Neural progenitor cell (in vitro differentiated cells): ENCODE measurements at regions not wholly inside any gene's neighbourhood (a gene's known extent, or its start where the extent isn't known, plus 50 kb on each side); places are given as distances from the start of the nearest gene placed in this dataset.

Experiments used
- DNase-seq: peaks from one replicate; pipeline ENCODE4 v3.0.0-alpha.2; 2016; ENCODE audit warnings: low spot score
- H2AFZ ChIP-seq: fragments of 200-600 bp; sonication (generic); replicated peaks from 2 replicates; pipeline ENCODE4 v1.6.1; 2016; ENCODE audit warnings: antibody characterized with exemption
- H3F3A ChIP-seq: fragments of 200-600 bp; sonication (generic); 2 replicates; pipeline ENCODE4 v1.6.1; 2016; ENCODE audit warnings: antibody characterized with exemption, low read depth
- H3K27ac ChIP-seq: fragments of 200-600 bp; sonication (generic); 2 replicates; pipeline ENCODE4 v1.5.1; 2016; ENCODE audit warnings: mild to moderate bottlenecking
- H3K27me3 ChIP-seq: fragments of 200-600 bp; sonication (generic); 2 replicates; pipeline ENCODE4 v1.6.1; 2016; ENCODE audit warnings: mild to moderate bottlenecking, moderate library complexity
- H3K36me3 ChIP-seq: fragments of 200-600 bp; sonication (generic); 2 replicates; pipeline ENCODE4 v1.5.1; 2016
- H3K4me1 ChIP-seq: fragments of 200-600 bp; sonication (generic); 2 replicates; pipeline ENCODE4 v1.6.1; 2016; ENCODE audit warnings: mixed run types
- H3K4me2 ChIP-seq: fragments of 200-600 bp; sonication (generic); 2 replicates; pipeline ENCODE4 v1.6.1; 2016
- H3K4me3 ChIP-seq: fragments of 200-600 bp; sonication (generic); 2 replicates; pipeline ENCODE4 v1.5.1; 2016
- H3K79me2 ChIP-seq: fragments of 200-600 bp; sonication (generic); 2 replicates; pipeline ENCODE4 v1.6.1; 2016; ENCODE audit warnings: low read depth
- H3K9ac ChIP-seq: fragments of 200-600 bp; sonication (generic); 2 replicates; pipeline ENCODE4 v1.6.1; 2016
- H3K9me3 ChIP-seq: fragments of 200-600 bp; sonication (generic); 2 replicates; pipeline ENCODE4 v1.5.1; 2016; ENCODE audit warnings: low read depth
- H4K20me1 ChIP-seq: fragments of 200-600 bp; sonication (generic); 2 replicates; pipeline ENCODE4 v1.6.1; 2016; ENCODE audit warnings: low read depth
- H3K27ac Mint-ChIP-seq: 3 replicates; pipeline ENCODE4 v1.8.0; 2021; ENCODE audit warnings: mixed read lengths
- H3K27me3 Mint-ChIP-seq: 2 replicates; pipeline ENCODE4 v1.8.0; 2022; ENCODE audit warnings: low read depth, mild to moderate bottlenecking, inconsistent platforms, moderate library complexity, mixed read lengths; ENCODE audit not compliant: insufficient read depth
- H3K36me3 Mint-ChIP-seq: 3 replicates; pipeline ENCODE4 v1.8.0; 2021; ENCODE audit warnings: mixed read lengths
- H3K4me1 Mint-ChIP-seq: 3 replicates; pipeline ENCODE4 v1.8.0; 2021; ENCODE audit warnings: mixed read lengths
- H3K4me3 Mint-ChIP-seq: 3 replicates; pipeline ENCODE4 v1.8.0; 2021; ENCODE audit warnings: mild to moderate bottlenecking, moderate library complexity, mixed read lengths
- H3K9me3 Mint-ChIP-seq: 3 replicates; pipeline ENCODE4 v1.8.0; 2020; ENCODE audit warnings: mixed read lengths
- EZH2 ChIP-seq: fragments of 200-600 bp; sonication (generic); IDR thresholded peaks from 2 replicates; pipeline ENCODE4 v1.6.1; 2017; ENCODE audit warnings: antibody characterized with exemption, mild to moderate bottlenecking, moderate library complexity
- EZH2phosphoT487 ChIP-seq: fragments of 200-600 bp; sonication (generic); IDR thresholded peaks from 2 replicates; pipeline ENCODE4 v1.6.1; 2017; ENCODE audit warnings: antibody characterized with exemption
- TF ChIP-seq, protein P1 (sequence below): fragments of 200-600 bp; sonication (generic); IDR thresholded peaks from 2 replicates; pipeline ENCODE4 v1.5.1; 2017; ENCODE audit warnings: antibody characterized with exemption, mild to moderate bottlenecking

- DNase-seq = no peak
- Histone ChIP-seq H4K20me1 (no peaks in the 10 kb centered on the region), H2AFZ (no peak overlapping the region), H3K9me3 (no peaks in the 10 kb centered on the region), H3K27me3 (no peaks in the 10 kb centered on the region), H3K4me1 (no peaks in the 10 kb centered on the region), H3K4me3 (no peak overlapping the region), H3K36me3 (no peaks in the 10 kb centered on the region), H3K9ac (no peak overlapping the region), H3K79me2 (no peaks in the 10 kb centered on the region), H3K4me2 (no peak overlapping the region), H3F3A (no peaks in the 10 kb centered on the region), H3K27ac (no peak overlapping the region)
- Mint-ChIP-seq H3K36me3 (no peaks in the 10 kb centered on the region), H3K4me3 (no peak overlapping the region), H3K27me3 (no peaks in the 10 kb centered on the region), H3K9me3 (no peaks in the 10 kb centered on the region), H3K27ac (no peak overlapping the region), H3K4me1 (no peaks in the 10 kb centered on the region)
- TF ChIP-seq, protein P1, sequence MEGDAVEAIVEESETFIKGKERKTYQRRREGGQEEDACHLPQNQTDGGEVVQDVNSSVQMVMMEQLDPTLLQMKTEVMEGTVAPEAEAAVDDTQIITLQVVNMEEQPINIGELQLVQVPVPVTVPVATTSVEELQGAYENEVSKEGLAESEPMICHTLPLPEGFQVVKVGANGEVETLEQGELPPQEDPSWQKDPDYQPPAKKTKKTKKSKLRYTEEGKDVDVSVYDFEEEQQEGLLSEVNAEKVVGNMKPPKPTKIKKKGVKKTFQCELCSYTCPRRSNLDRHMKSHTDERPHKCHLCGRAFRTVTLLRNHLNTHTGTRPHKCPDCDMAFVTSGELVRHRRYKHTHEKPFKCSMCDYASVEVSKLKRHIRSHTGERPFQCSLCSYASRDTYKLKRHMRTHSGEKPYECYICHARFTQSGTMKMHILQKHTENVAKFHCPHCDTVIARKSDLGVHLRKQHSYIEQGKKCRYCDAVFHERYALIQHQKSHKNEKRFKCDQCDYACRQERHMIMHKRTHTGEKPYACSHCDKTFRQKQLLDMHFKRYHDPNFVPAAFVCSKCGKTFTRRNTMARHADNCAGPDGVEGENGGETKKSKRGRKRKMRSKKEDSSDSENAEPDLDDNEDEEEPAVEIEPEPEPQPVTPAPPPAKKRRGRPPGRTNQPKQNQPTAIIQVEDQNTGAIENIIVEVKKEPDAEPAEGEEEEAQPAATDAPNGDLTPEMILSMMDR = no peak
- no peak for TF ChIP-seq EZH2phosphoT487
- no peak for TF ChIP-seq EZH2
Measured at GRCh38 chr14:42013559-42013958, 406.9 kb downstream of the LRFN5 start.

GRCh38 chr14:42013153-42013552, 406.5 kb downstream of the LRFN5 start:
- Histone ChIP-seq H3K36me3 (no peaks in the 10 kb centered on the region), H3K9me3 (no peaks in the 10 kb centered on the region), H3F3A (no peaks in the 10 kb centered on the region), H3K27ac (no peak overlapping the region), H3K9ac (no peak overlapping the region), H2AFZ (no peak overlapping the region), H3K79me2 (no peaks in the 10 kb centered on the region), H3K4me2 (no peak overlapping the region), H3K4me1 (no peaks in the 10 kb centered on the region), H3K27me3 (no peaks in the 10 kb centered on the region), H4K20me1 (no peaks in the 10 kb centered on the region), H3K4me3 (no peak overlapping the region)
- no peak overlapping the region for H3K4me3 Mint-ChIP-seq
- H3K9me3 Mint-ChIP-seq = no peaks in the 10 kb centered on the region
- no peaks in the 10 kb centered on the region for H3K4me1 Mint-ChIP-seq
- no peaks in the 10 kb centered on the region for H3K27me3 Mint-ChIP-seq
- TF ChIP-seq, protein P1 = no peak
- no peak for TF ChIP-seq EZH2phosphoT487
- TF ChIP-seq EZH2 = no peak
- H3K36me3 Mint-ChIP-seq = no peaks in the 10 kb centered on the region
- DNase-seq = no peak
- H3K27ac Mint-ChIP-seq = no peak overlapping the region

GRCh38 chr14:42011221-42011620, 404.5 kb downstream of the LRFN5 start:
- Histone ChIP-seq H3K27me3 (no peaks in the 10 kb centered on the region), H3K4me1 (no peaks in the 10 kb centered on the region), H3K79me2 (no peaks in the 10 kb centered on the region), H4K20me1 (no peaks in the 10 kb centered on the region), H3F3A (no peaks in the 10 kb centered on the region), H3K36me3 (no peaks in the 10 kb centered on the region), H2AFZ (peak overlapping the region; percentile 17), H3K4me3 (no peak overlapping the region), H3K9ac (no peak overlapping the region), H3K27ac (no peak overlapping the region), H3K9me3 (no peaks in the 10 kb centered on the region), H3K4me2 (no peak overlapping the region)
- H3K9me3 Mint-ChIP-seq = no peaks in the 10 kb centered on the region
- TF ChIP-seq EZH2phosphoT487 = no peak
- TF ChIP-seq, protein P1 = no peak
- TF ChIP-seq EZH2 = no peak
- DNase-seq = no peak
- no peak overlapping the region for H3K27ac Mint-ChIP-seq
- no peaks in the 10 kb centered on the region for H3K4me1 Mint-ChIP-seq
- no peaks in the 10 kb centered on the region for H3K36me3 Mint-ChIP-seq
- no peaks in the 10 kb centered on the region for H3K27me3 Mint-ChIP-seq
- H3K4me3 Mint-ChIP-seq = no peak overlapping the region

- no peaks in the 10 kb centered on the region for H3K36me3 ChIP-seq
- H3K9me3 Mint-ChIP-seq = no peaks in the 10 kb centered on the region
- H4K20me1 ChIP-seq = no peaks in the 10 kb centered on the region
- H3K27ac Mint-ChIP-seq = no peak overlapping the region
- no peaks in the 10 kb centered on the region for H3K27me3 Mint-ChIP-seq
- peak; percentile 3 for DNase-seq
- no peak overlapping the region for H3K27ac ChIP-seq
- TF ChIP-seq EZH2 (no peak), EZH2phosphoT487 (no peak)
- TF ChIP-seq, protein P1 = no peak
- no peaks in the 10 kb centered on the region for H3K4me1 ChIP-seq
- H3K4me3 ChIP-seq = no peak overlapping the region
- H3K27me3 ChIP-seq = no peaks in the 10 kb centered on the region
- H3K4me1 Mint-ChIP-seq = no peaks in the 10 kb centered on the region
- no peak overlapping the region for H3K4me2 ChIP-seq
- H3K9me3 ChIP-seq = no peaks in the 10 kb centered on the region
- H3K9ac ChIP-seq = no peak overlapping the region
- H3K4me3 Mint-ChIP-seq = no peak overlapping the region
- H3K36me3 Mint-ChIP-seq = no peaks in the 10 kb centered on the region
- H3F3A ChIP-seq = no peaks in the 10 kb centered on the region
- H3K79me2 ChIP-seq = no peaks in the 10 kb centered on the region
- H2AFZ ChIP-seq = peak overlapping the region; percentile 36
Measured at GRCh38 chr14:42004321-42004720, 397.6 kb downstream of the LRFN5 start.
